Suprapubic skin (tissue), 4 donors: ENCODE measurements at regions not wholly inside any gene's neighbourhood (a gene's known extent, or its start where the extent isn't known, plus 50 kb on each side); places are given as distances from the start of the nearest gene placed in this dataset.

ENCODE experiments used
- CTCF ChIP-seq, 2 donors: fragments of 200-600 bp in 1 of 2; fragments of 450-650 bp in 1 of 2; sonication (generic) in 1 of 2; IDR thresholded peaks; one replicate each; pipeline ENCODE4 v1.5.1; 2016 to 2019; ENCODE audit warnings: antibody characterized with exemption in 2 of 2, mild to moderate bottlenecking in 1 of 2, moderate library complexity in 1 of 2
- EP300 ChIP-seq: sonication (generic); formaldehyde crosslinking; IDR thresholded peaks from one replicate; pipeline ENCODE4 v1.6.1; 2017; ENCODE audit warnings: antibody characterized with exemption
- POLR2AphosphoS5 ChIP-seq, 3 donors: sonication (generic); formaldehyde crosslinking; IDR thresholded peaks; one replicate each; pipeline ENCODE4 v1.6.1; 2017; ENCODE audit warnings: antibody characterized with exemption in 3 of 3

DNA sequence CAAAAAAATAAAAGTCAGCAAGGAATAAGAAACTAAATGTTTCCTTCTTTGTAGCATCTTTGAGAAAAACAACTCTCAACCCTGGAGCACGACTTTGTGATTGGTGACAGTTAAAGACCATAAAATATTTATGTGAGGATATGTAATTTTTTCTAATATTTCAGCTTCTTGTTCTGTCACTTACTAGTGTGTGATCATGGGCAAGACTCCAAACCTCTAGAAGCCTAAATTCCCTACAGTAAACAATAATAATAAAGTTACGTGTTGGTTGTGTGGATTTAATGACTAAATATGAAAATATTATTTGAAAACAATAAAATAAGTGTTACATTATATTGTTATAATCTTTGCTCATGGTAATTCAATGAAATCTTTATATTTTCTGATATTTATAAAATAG, 735.6 kb upstream of the MARCKS start:
- no peak for TF ChIP-seq CTCF (IDR thresholded peaks at IDR 0.05)
- no peak for TF ChIP-seq POLR2AphosphoS5 (IDR thresholded peaks at IDR 0.05)
- TF ChIP-seq EP300 = no peak
